Esophagus muscularis mucosa (tissue), 3 donors: ENCODE measurements at regions not wholly inside any gene's neighbourhood (a gene's known extent, or its start where the extent isn't known, plus 50 kb on each side); places are given as distances from the start of the nearest gene placed in this dataset.

Experiments
- CTCF ChIP-seq, 3 experiments: fragments of 200-600 bp in 2 of 3; fragments of 450-650 bp in 1 of 3; sonication (generic) in 2 of 3; IDR thresholded peaks; one replicate each; pipeline ENCODE4 v1.5.1; 2017 to 2019; ENCODE audit warnings: antibody characterized with exemption in 3 of 3, mild to moderate bottlenecking in 2 of 3, moderate library complexity in 1 of 3
- POLR2A ChIP-seq: fragments of 450-650 bp; IDR thresholded peaks from one replicate; pipeline ENCODE4 v1.6.1; 2017; ENCODE audit warnings: antibody characterized with exemption, moderate library complexity, mild to moderate bottlenecking, low read depth

GRCh38 chr2:166768393-166769123 lies 119.7 kb upstream of the XIRP2 start:
- TF ChIP-seq POLR2A: no peak
- no peak for TF ChIP-seq CTCF (IDR thresholded peaks at IDR 0.05)
